ENCODE measurements at regions not wholly inside any gene's neighbourhood (a gene's known extent, or its start where the extent isn't known, plus 50 kb on each side); places are given as distances from the start of the nearest gene placed in this dataset.
A peak's percentile ranks its signal among the peaks of the same experiment; 100 is the strongest.

DNA sequence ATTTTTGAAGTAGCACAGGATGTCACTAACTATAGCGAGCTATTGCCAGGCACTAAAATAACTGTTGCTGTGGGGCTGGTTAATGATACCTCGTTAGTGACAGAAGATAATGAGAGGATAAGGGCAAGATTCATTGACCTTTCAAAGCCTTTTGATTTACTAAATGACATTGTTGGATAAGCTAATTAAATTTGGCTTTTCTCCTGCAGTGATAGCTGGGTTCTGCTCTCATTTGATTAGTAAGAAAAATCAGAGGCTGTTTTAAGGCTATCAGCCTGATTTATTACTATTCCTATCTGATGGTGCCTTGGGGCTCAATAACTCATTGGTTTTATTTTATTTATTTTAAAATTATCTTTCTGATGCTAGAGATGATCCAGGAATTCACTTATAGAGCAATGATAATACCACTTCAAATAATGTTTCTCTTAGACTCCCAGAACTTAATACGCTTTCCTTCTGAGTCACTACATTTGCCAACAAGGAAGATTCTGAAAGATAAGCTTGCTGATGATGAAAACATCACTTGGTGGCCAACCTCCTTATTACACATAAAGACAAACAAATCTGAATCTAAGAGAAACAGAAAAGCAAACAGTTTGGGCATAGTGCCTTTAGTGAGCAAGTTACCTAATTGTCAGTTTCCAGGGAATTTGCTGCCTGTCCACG, 501.3 kb upstream of the ARGLU1 start:
- ATAC-seq = no peak
- TF ChIP-seq, protein P1, sequence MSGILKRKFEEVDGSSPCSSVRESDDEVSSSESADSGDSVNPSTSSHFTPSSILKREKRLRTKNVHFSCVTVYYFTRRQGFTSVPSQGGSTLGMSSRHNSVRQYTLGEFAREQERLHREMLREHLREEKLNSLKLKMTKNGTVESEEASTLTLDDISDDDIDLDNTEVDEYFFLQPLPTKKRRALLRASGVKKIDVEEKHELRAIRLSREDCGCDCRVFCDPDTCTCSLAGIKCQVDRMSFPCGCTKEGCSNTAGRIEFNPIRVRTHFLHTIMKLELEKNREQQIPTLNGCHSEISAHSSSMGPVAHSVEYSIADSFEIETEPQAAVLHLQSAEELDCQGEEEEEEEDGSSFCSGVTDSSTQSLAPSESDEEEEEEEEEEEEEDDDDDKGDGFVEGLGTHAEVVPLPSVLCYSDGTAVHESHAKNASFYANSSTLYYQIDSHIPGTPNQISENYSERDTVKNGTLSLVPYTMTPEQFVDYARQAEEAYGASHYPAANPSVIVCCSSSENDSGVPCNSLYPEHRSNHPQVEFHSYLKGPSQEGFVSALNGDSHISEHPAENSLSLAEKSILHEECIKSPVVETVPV (CRISPR knock-in tag; IDR thresholded peaks at IDR 0.05) = peak; percentile 93
- TF ChIP-seq RARB (CRISPR knock-in tag; IDR thresholded peaks at IDR 0.05) (no peak), ZNF8 (CRISPR knock-in tag; IDR thresholded peaks at IDR 0.05) (peak; percentile 25; the same call in 1 of the 2 replicates), ZNF70 (CRISPR knock-in tag; IDR thresholded peaks at IDR 0.05) (no peak), ZNF565 (CRISPR knock-in tag; conservative IDR thresholded peaks at IDR 0.05; ENCODE audit: low read depth) (no peak), CSDC2 (CRISPR knock-in tag; IDR thresholded peaks at IDR 0.05) (no peak), GLIS3 (CRISPR knock-in tag; IDR thresholded peaks at IDR 0.05) (no peak; the same call in 1 of the 2 replicates), ZC3H10 (CRISPR knock-in tag; IDR thresholded peaks at IDR 0.05) (no peak), PPARA (CRISPR knock-in tag; IDR thresholded peaks at IDR 0.05; ENCODE audit: borderline replicate concordance) (no peak), OSR1 (CRISPR knock-in tag; IDR thresholded peaks at IDR 0.05) (no peak), SNAI2 (CRISPR knock-in tag; IDR thresholded peaks at IDR 0.05) (0 out of 2 replicates have a peak, but pooled peaks have one; percentile 31), BACH2 (CRISPR knock-in tag; IDR thresholded peaks at IDR 0.05; ENCODE audit: borderline replicate concordance) (no peak), TCF4 (CRISPR knock-in tag; IDR thresholded peaks at IDR 0.05; ENCODE audit: borderline replicate concordance) (peak; percentile 97), TOX (CRISPR knock-in tag; IDR thresholded peaks at IDR 0.05; ENCODE audit: borderline replicate concordance) (no peak), ESRRG (CRISPR knock-in tag; IDR thresholded peaks at IDR 0.05) (peak; percentile 54; the same call in 1 of the 2 replicates), ZFP30 (CRISPR knock-in tag; IDR thresholded peaks at IDR 0.05) (no peak), ISL1 (CRISPR knock-in tag; IDR thresholded peaks at IDR 0.05) (peak; percentile 94), ARNTL (CRISPR knock-in tag; IDR thresholded peaks at IDR 0.05; ENCODE audit: borderline replicate concordance, low read depth) (no peak), ZFP3 (CRISPR knock-in tag; IDR thresholded peaks at IDR 0.05) (0 out of 2 replicates have a peak, but pooled peaks have one; percentile 48)
- TF ChIP-seq, protein P2, sequence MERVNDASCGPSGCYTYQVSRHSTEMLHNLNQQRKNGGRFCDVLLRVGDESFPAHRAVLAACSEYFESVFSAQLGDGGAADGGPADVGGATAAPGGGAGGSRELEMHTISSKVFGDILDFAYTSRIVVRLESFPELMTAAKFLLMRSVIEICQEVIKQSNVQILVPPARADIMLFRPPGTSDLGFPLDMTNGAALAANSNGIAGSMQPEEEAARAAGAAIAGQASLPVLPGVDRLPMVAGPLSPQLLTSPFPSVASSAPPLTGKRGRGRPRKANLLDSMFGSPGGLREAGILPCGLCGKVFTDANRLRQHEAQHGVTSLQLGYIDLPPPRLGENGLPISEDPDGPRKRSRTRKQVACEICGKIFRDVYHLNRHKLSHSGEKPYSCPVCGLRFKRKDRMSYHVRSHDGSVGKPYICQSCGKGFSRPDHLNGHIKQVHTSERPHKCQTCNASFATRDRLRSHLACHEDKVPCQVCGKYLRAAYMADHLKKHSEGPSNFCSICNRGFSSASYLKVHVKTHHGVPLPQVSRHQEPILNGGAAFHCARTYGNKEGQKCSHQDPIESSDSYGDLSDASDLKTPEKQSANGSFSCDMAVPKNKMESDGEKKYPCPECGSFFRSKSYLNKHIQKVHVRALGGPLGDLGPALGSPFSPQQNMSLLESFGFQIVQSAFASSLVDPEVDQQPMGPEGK (CRISPR knock-in tag; IDR thresholded peaks at IDR 0.05; ENCODE audit: borderline replicate concordance) = peak; percentile 55; the same call in 1 of the 2 replicates
- TF ChIP-seq, protein P3, sequence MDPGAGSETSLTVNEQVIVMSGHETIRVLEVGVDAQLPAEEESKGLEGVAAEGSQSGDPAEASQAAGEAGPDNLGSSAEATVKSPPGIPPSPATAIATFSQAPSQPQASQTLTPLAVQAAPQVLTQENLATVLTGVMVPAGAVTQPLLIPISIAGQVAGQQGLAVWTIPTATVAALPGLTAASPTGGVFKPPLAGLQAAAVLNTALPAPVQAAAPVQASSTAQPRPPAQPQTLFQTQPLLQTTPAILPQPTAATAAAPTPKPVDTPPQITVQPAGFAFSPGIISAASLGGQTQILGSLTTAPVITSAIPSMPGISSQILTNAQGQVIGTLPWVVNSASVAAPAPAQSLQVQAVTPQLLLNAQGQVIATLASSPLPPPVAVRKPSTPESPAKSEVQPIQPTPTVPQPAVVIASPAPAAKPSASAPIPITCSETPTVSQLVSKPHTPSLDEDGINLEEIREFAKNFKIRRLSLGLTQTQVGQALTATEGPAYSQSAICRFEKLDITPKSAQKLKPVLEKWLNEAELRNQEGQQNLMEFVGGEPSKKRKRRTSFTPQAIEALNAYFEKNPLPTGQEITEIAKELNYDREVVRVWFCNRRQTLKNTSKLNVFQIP (CRISPR knock-in tag; IDR thresholded peaks at IDR 0.05; ENCODE audit: borderline replicate concordance, low read depth) = peak; percentile 71; the same call in 1 of the 2 replicates
- TF ChIP-seq, protein P4, sequence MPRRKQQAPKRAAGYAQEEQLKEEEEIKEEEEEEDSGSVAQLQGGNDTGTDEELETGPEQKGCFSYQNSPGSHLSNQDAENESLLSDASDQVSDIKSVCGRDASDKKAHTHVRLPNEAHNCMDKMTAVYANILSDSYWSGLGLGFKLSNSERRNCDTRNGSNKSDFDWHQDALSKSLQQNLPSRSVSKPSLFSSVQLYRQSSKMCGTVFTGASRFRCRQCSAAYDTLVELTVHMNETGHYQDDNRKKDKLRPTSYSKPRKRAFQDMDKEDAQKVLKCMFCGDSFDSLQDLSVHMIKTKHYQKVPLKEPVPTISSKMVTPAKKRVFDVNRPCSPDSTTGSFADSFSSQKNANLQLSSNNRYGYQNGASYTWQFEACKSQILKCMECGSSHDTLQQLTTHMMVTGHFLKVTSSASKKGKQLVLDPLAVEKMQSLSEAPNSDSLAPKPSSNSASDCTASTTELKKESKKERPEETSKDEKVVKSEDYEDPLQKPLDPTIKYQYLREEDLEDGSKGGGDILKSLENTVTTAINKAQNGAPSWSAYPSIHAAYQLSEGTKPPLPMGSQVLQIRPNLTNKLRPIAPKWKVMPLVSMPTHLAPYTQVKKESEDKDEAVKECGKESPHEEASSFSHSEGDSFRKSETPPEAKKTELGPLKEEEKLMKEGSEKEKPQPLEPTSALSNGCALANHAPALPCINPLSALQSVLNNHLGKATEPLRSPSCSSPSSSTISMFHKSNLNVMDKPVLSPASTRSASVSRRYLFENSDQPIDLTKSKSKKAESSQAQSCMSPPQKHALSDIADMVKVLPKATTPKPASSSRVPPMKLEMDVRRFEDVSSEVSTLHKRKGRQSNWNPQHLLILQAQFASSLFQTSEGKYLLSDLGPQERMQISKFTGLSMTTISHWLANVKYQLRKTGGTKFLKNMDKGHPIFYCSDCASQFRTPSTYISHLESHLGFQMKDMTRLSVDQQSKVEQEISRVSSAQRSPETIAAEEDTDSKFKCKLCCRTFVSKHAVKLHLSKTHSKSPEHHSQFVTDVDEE (CRISPR knock-in tag; IDR thresholded peaks at IDR 0.05) = peak; percentile 98
- TF ChIP-seq, protein P5, sequence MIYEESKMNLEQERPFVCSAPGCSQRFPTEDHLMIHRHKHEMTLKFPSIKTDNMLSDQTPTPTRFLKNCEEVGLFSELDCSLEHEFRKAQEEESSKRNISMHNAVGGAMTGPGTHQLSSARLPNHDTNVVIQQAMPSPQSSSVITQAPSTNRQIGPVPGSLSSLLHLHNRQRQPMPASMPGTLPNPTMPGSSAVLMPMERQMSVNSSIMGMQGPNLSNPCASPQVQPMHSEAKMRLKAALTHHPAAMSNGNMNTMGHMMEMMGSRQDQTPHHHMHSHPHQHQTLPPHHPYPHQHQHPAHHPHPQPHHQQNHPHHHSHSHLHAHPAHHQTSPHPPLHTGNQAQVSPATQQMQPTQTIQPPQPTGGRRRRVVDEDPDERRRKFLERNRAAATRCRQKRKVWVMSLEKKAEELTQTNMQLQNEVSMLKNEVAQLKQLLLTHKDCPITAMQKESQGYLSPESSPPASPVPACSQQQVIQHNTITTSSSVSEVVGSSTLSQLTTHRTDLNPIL (CRISPR knock-in tag; IDR thresholded peaks at IDR 0.05; ENCODE audit: low read depth) = 0 out of 2 replicates have a peak, but pooled peaks have one; percentile 56

DNA sequence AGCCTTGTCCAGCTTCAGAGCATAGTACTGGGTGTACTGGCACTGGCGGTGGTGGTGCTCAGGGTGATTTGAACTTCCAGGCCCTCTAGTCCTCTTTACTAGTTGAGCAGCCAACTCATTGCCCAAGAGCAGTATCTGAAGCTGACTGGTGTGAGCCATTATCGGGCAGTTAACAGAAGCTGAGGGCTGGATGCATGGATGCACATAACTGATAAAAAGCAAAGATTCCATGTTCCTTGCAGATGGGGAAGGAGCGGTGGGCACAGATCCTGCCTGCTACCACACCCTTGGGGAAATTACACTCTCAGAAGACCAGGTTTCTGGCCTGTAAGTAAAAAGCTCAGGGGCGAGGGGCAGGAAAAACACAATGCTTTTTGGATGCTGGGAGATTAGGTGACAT, 499.4 kb upstream of the ARGLU1 start:
- ATAC-seq = no peak
- no peak for TF ChIP-seq BACH2 (CRISPR knock-in tag; IDR thresholded peaks at IDR 0.05; ENCODE audit: borderline replicate concordance)
- TF ChIP-seq, protein P1 (CRISPR knock-in tag; IDR thresholded peaks at IDR 0.05) = no peak
- TF ChIP-seq, protein P2 (CRISPR knock-in tag; IDR thresholded peaks at IDR 0.05; ENCODE audit: borderline replicate concordance) = no peak
- TF ChIP-seq TCF4 (CRISPR knock-in tag; IDR thresholded peaks at IDR 0.05; ENCODE audit: borderline replicate concordance) = no peak
- TF ChIP-seq ZC3H10 (CRISPR knock-in tag; IDR thresholded peaks at IDR 0.05) = no peak
- no peak for TF ChIP-seq ZNF565 (CRISPR knock-in tag; conservative IDR thresholded peaks at IDR 0.05; ENCODE audit: low read depth)
- TF ChIP-seq ZFP30 (CRISPR knock-in tag; IDR thresholded peaks at IDR 0.05) = no peak
- TF ChIP-seq ISL1 (CRISPR knock-in tag; IDR thresholded peaks at IDR 0.05) = no peak
- TF ChIP-seq, protein P5 (CRISPR knock-in tag; IDR thresholded peaks at IDR 0.05; ENCODE audit: low read depth) = no peak
- TF ChIP-seq GLIS3 (CRISPR knock-in tag; IDR thresholded peaks at IDR 0.05) = no peak
